SU-DHL-6 (cell line): ENCODE measurements at regions not wholly inside any gene's neighbourhood (a gene's known extent, or its start where the extent isn't known, plus 50 kb on each side); places are given as distances from the start of the nearest gene placed in this dataset.

Experiments
- H2AFZ ChIP-seq: fragments of 200-600 bp; sonication (generic); 2 replicates; pipeline ENCODE4 v1.6.1; 2014; ENCODE audit warnings: low read depth, mild to moderate bottlenecking, moderate library complexity, mixed read lengths, antibody characterized with exemption, low read length; ENCODE audit not compliant: severe bottlenecking
- H3F3A ChIP-seq: fragments of 200-600 bp; shearing (Covaris generic); 2 replicates; pipeline ENCODE4 v1.6.0; 2016; ENCODE audit warnings: antibody characterized with exemption, mild to moderate bottlenecking; ENCODE audit not compliant: insufficient read depth
- H3K27ac ChIP-seq: fragments of 200-600 bp; sonication (generic); 2 replicates; pipeline ENCODE4 v1.5.1; 2016; ENCODE audit warnings: low read depth, mild to moderate bottlenecking, low read length, moderate library complexity, mixed read lengths
- H3K27me3 ChIP-seq: fragments of 200-600 bp; sonication (generic), shearing (Covaris generic); 2 replicates; pipeline ENCODE4 v1.6.0; 2014; ENCODE audit warnings: mild to moderate bottlenecking, low read length
- H3K36me3 ChIP-seq: fragments of 200-600 bp; sonication (generic); 2 replicates; pipeline ENCODE4 v1.6.1; 2014; ENCODE audit warnings: mild to moderate bottlenecking, low read length, mixed read lengths
- H3K4me2 ChIP-seq: fragments of 300-600, 200-600 bp; shearing (Covaris generic), sonication (generic); 2 replicates; pipeline ENCODE4 v1.6.0; 2014; ENCODE audit warnings: low read length, low read depth, mild to moderate bottlenecking; ENCODE audit not compliant: poor library complexity, severe bottlenecking
- H3K4me3 ChIP-seq: fragments of 200-600 bp; sonication (generic); 2 replicates; pipeline ENCODE4 v1.5.1; 2014; ENCODE audit warnings: antibody characterized with exemption, low read length, mild to moderate bottlenecking, mixed read lengths; ENCODE audit not compliant: insufficient read depth, poor library complexity, severe bottlenecking
- H3K79me2 ChIP-seq: fragments of 200-600 bp; sonication (generic); 2 replicates; pipeline ENCODE4 v1.6.1; 2014; ENCODE audit warnings: mild to moderate bottlenecking, low read length, moderate library complexity; ENCODE audit not compliant: insufficient read depth
- H3K9ac ChIP-seq: fragments of 200-600 bp; sonication (generic); 2 replicates; pipeline ENCODE4 v1.7.0; 2014; ENCODE audit warnings: mild to moderate bottlenecking, low read length
- H3K9me2 ChIP-seq: fragments of 200-600 bp; sonication (generic); replicated peaks from 2 replicates; pipeline ENCODE4 v1.6.1; 2014; ENCODE audit warnings: low read length; ENCODE audit not compliant: insufficient read depth
- H3K9me3 ChIP-seq: fragments of 200-600 bp; sonication (generic); 2 replicates; pipeline ENCODE4 v1.6.1; 2014; ENCODE audit warnings: low read length, mixed read lengths; ENCODE audit not compliant: insufficient read depth
- H4K20me1 ChIP-seq: fragments of 200-600 bp; sonication (generic); 2 replicates; pipeline ENCODE4 v1.6.1; 2014; ENCODE audit warnings: low read depth, mild to moderate bottlenecking, antibody characterized with exemption, low read length, moderate library complexity, mixed read lengths
- CTCF ChIP-seq: fragments of 200-600 bp; sonication (generic); IDR thresholded peaks from one replicate; pipeline ENCODE4 v1.5.1; 2017; ENCODE audit warnings: antibody characterized with exemption, mild to moderate bottlenecking, low read length, moderate library complexity; ENCODE audit not compliant: insufficient read depth, poor library complexity, severe bottlenecking
- EZH2phosphoT487 ChIP-seq: fragments of 200-600 bp; sonication (generic), shearing (Covaris generic); conservative IDR thresholded peaks from 2 replicates; pipeline ENCODE4 v1.6.1; 2018; ENCODE audit warnings: mild to moderate bottlenecking, antibody characterized with exemption, low read length, moderate library complexity, mixed read lengths

- H3K36me3 ChIP-seq = no peaks in the 10 kb centered on the region
- no peaks in the 10 kb centered on the region for H3K79me2 ChIP-seq
- no peak overlapping the region for H3K4me3 ChIP-seq
- H3K4me2 ChIP-seq = no peak overlapping the region
- no peaks in the 10 kb centered on the region for H3K9me2 ChIP-seq
- H3F3A ChIP-seq = no peaks in the 10 kb centered on the region
- no peaks in the 10 kb centered on the region for H3K9me3 ChIP-seq
- no peaks in the 10 kb centered on the region for H4K20me1 ChIP-seq
- H3K27me3 ChIP-seq = no peaks in the 10 kb centered on the region
- H3K9ac ChIP-seq = no peak overlapping the region
- TF ChIP-seq EZH2phosphoT487 = no peak
- no peak for TF ChIP-seq CTCF
- no peak overlapping the region for H2AFZ ChIP-seq
- no peak overlapping the region for H3K27ac ChIP-seq
Observed at GRCh38 chr9:28318515-28318914, 745.2 kb upstream of the C9orf72 start.

- Histone ChIP-seq H3K27me3 (no peaks in the 10 kb centered on the region), H3K4me2 (no peak overlapping the region)
Observed at GRCh38 chr9:28319981-28320380, 746.7 kb upstream of the C9orf72 start.

GRCh38 chr9:28320616-28321015 lies 747.3 kb upstream of the C9orf72 start:
- H3K9me2 ChIP-seq = no peaks in the 10 kb centered on the region; the same call in 1 of the 2 replicates
- H2AFZ ChIP-seq = no peak overlapping the region
- no peaks in the 10 kb centered on the region for H3K27me3 ChIP-seq
- H3F3A ChIP-seq = no peaks in the 10 kb centered on the region
- H3K27ac ChIP-seq = no peak overlapping the region
- H3K79me2 ChIP-seq = no peaks in the 10 kb centered on the region
- no peaks in the 10 kb centered on the region for H4K20me1 ChIP-seq
- H3K4me2 ChIP-seq = no peak overlapping the region
- H3K4me3 ChIP-seq = no peak overlapping the region
- H3K9ac ChIP-seq = no peak overlapping the region
- TF ChIP-seq EZH2phosphoT487 = no peak
- TF ChIP-seq CTCF = no peak
- no peaks in the 10 kb centered on the region for H3K9me3 ChIP-seq
- no peaks in the 10 kb centered on the region for H3K36me3 ChIP-seq

More at GRCh38 chr9:28319981-28320380, 746.7 kb upstream of the C9orf72 start:
- H3K9ac ChIP-seq = no peak overlapping the region
- no peaks in the 10 kb centered on the region; the same call in 1 of the 2 replicates for H3K9me2 ChIP-seq
- no peak overlapping the region for H3K4me3 ChIP-seq
- H3K79me2 ChIP-seq = no peaks in the 10 kb centered on the region
- no peaks in the 10 kb centered on the region for H3K9me3 ChIP-seq
- no peak overlapping the region for H3K27ac ChIP-seq
- no peaks in the 10 kb centered on the region for H3K36me3 ChIP-seq
- TF ChIP-seq EZH2phosphoT487 (no peak), CTCF (no peak)
- H3F3A ChIP-seq = no peaks in the 10 kb centered on the region
- H2AFZ ChIP-seq = no peak overlapping the region
- H4K20me1 ChIP-seq = no peaks in the 10 kb centered on the region

- Histone ChIP-seq H3K4me2 (no peak overlapping the region), H2AFZ (no peak overlapping the region), H3K36me3 (no peaks in the 10 kb centered on the region), H3K9me2 (no peaks in the 10 kb centered on the region), H3K9me3 (no peaks in the 10 kb centered on the region), H3K9ac (no peak overlapping the region), H4K20me1 (no peaks in the 10 kb centered on the region), H3K4me3 (no peak overlapping the region), H3K27me3 (no peaks in the 10 kb centered on the region), H3K27ac (no peak overlapping the region), H3K79me2 (no peaks in the 10 kb centered on the region), H3F3A (no peaks in the 10 kb centered on the region)
- TF ChIP-seq EZH2phosphoT487 (no peak), CTCF (no peak)
Observed at GRCh38 chr9:28329323-28329722, 756.0 kb upstream of the C9orf72 start.
